HEK293 (cell line): ENCODE measurements at regions not wholly inside any gene's neighbourhood (a gene's known extent, or its start where the extent isn't known, plus 50 kb on each side); places are given as distances from the start of the nearest gene placed in this dataset.

Experiments used
- CTCF ChIA-PET: fragments of 350-600 bp; formaldehyde crosslinking; extraction: SDS; loops from one replicate; lab custom pipeline; 2021; ENCODE audit warnings: antibody characterized with exemption; lab: Yijun Ruan, JAX
- POLR2A ChIA-PET: fragments of 300-600 bp; formaldehyde crosslinking; extraction: SDS; loops from one replicate; lab custom pipeline; 2020; ENCODE audit warnings: antibody characterized with exemption, inconsistent platforms; lab: Yijun Ruan, JAX
- H3K27ac ChIP-seq: fragments of 200-500 bp; sonication (Bioruptor generic); 2 replicates; pipeline ENCODE4 v1.5.1; 2014; ENCODE audit warnings: low read depth, low read length, control low read depth, inconsistent platforms; ENCODE audit errors: extremely low read depth
- H3K36me3 ChIP-seq, 2 experiments: fragments of 200-500 bp in 1 of 2; sonication (Bioruptor generic) in 1 of 2; 1 replicate in 1 of 2; 2 replicates in 1 of 2; pipeline ENCODE4 v1.5.1; 2014 to 2017; ENCODE audit warnings: inconsistent platforms in 2 of 2, low read length in 2 of 2; ENCODE audit not compliant: control insufficient read depth in 2 of 2, insufficient read depth in 1 of 2
- H3K4me1 ChIP-seq: fragments of 200-500 bp; sonication (Bioruptor generic); 2 replicates; pipeline ENCODE4 v1.5.1; 2014; ENCODE audit warnings: mild to moderate bottlenecking, low read length, inconsistent platforms; ENCODE audit not compliant: control insufficient read depth, insufficient read depth
- H3K4me3 ChIP-seq: 2 replicates; pipeline ENCODE4 v1.5.1; 2011; ENCODE audit warnings: low read depth, mild to moderate bottlenecking, control low read depth, low read length, moderate library complexity
- H3K9me3 ChIP-seq: fragments of 200-500 bp; sonication (Bioruptor generic); 2 replicates; pipeline ENCODE4 v1.5.1; 2014; ENCODE audit warnings: low read depth, low read length, inconsistent platforms; ENCODE audit not compliant: control insufficient read depth, insufficient read depth
- EGR2 ChIP-seq: fragments of 450-650 bp; formaldehyde crosslinking; IDR thresholded peaks from 2 replicates; pipeline ENCODE4 v1.5.1; 2016; ENCODE audit warnings: low read depth, missing biosample characterization, missing genetic modification characterization
- HOXA7 ChIP-seq: sonication (generic); formaldehyde crosslinking; IDR thresholded peaks from 2 replicates; pipeline ENCODE4 v1.8.1; 2022; ENCODE audit warnings: missing genetic modification reagents, borderline replicate concordance
- IKZF3 ChIP-seq: fragments of 450-650 bp; IDR thresholded peaks from 2 replicates; pipeline ENCODE4 v1.5.0; 2018; ENCODE audit warnings: missing biosample characterization, mild to moderate bottlenecking, missing genetic modification characterization, moderate library complexity
- KLF17 ChIP-seq: fragments of 450-650 bp; formaldehyde crosslinking; IDR thresholded peaks from 2 replicates; pipeline ENCODE4 v1.5.1; 2016; ENCODE audit warnings: missing biosample characterization, missing genetic modification characterization
- RBAK ChIP-seq: fragments of 450-650 bp; formaldehyde crosslinking; IDR thresholded peaks from 2 replicates; pipeline ENCODE4 v1.5.1; 2016; ENCODE audit warnings: missing biosample characterization, missing genetic modification characterization
- SALL2 ChIP-seq: fragments of 450-650 bp; formaldehyde crosslinking; IDR thresholded peaks from 2 replicates; pipeline ENCODE4 v1.5.0; 2017; ENCODE audit warnings: missing biosample characterization, mild to moderate bottlenecking, missing genetic modification characterization, borderline replicate concordance
- SCRT2 ChIP-seq: fragments of 450-650 bp; formaldehyde crosslinking; IDR thresholded peaks from 2 replicates; pipeline ENCODE4 v1.5.1; 2016; ENCODE audit warnings: missing biosample characterization, missing genetic modification characterization
- ZBTB17 ChIP-seq: fragments of 450-650 bp; formaldehyde crosslinking; IDR thresholded peaks from 2 replicates; pipeline ENCODE4 v1.5.1; 2016; ENCODE audit warnings: missing biosample characterization, missing genetic modification characterization
- ZEB2 ChIP-seq: fragments of 450-650 bp; formaldehyde crosslinking; IDR thresholded peaks from 2 replicates; pipeline ENCODE4 v1.5.1; 2016; ENCODE audit warnings: missing biosample characterization, missing genetic modification characterization
- ZFP37 ChIP-seq: fragments of 450-650 bp; formaldehyde crosslinking; IDR thresholded peaks from 2 replicates; pipeline ENCODE4 v1.5.1; 2016; ENCODE audit warnings: missing biosample characterization, missing genetic modification characterization
- ZNF121 ChIP-seq: fragments of 450-650 bp; formaldehyde crosslinking; IDR thresholded peaks from 2 replicates; pipeline ENCODE4 v1.5.1; 2016; ENCODE audit warnings: missing biosample characterization, missing genetic modification characterization
- ZNF133 ChIP-seq: fragments of 450-650 bp; formaldehyde crosslinking; IDR thresholded peaks from 2 replicates; pipeline ENCODE4 v1.5.1; 2016; ENCODE audit warnings: missing biosample characterization, missing genetic modification characterization
- ZNF157 ChIP-seq: fragments of 450-650 bp; formaldehyde crosslinking; IDR thresholded peaks from 2 replicates; pipeline ENCODE4 v1.5.1; 2016; ENCODE audit warnings: missing biosample characterization, missing genetic modification characterization
- ZNF184 ChIP-seq: fragments of 450-650 bp; IDR thresholded peaks from 2 replicates; pipeline ENCODE4 v1.5.1; 2018; ENCODE audit warnings: missing biosample characterization, mild to moderate bottlenecking, missing genetic modification characterization
- ZNF214 ChIP-seq: fragments of 450-650 bp; formaldehyde crosslinking; IDR thresholded peaks from 2 replicates; pipeline ENCODE4 v1.5.1; 2017; ENCODE audit warnings: missing biosample characterization, mild to moderate bottlenecking, missing genetic modification characterization, borderline replicate concordance
- ZNF416 ChIP-seq: fragments of 450-650 bp; formaldehyde crosslinking; IDR thresholded peaks from 2 replicates; pipeline ENCODE4 v1.5.1; 2016; ENCODE audit warnings: missing biosample characterization, missing genetic modification characterization
- ZNF433 ChIP-seq: fragments of 450-650 bp; formaldehyde crosslinking; IDR thresholded peaks from 2 replicates; pipeline ENCODE4 v1.5.1; 2016; ENCODE audit warnings: missing biosample characterization, missing genetic modification characterization, low read depth
- ZNF645 ChIP-seq: fragments of 450-650 bp; formaldehyde crosslinking; IDR thresholded peaks from 2 replicates; pipeline ENCODE4; 2016; ENCODE audit warnings: missing biosample characterization, missing genetic modification characterization
- ZNF664 ChIP-seq: fragments of 450-650 bp; formaldehyde crosslinking; IDR thresholded peaks from 2 replicates; pipeline ENCODE4 v1.5.1; 2016; ENCODE audit warnings: missing biosample characterization, missing genetic modification characterization
- ZSCAN16 ChIP-seq: fragments of 450-650 bp; formaldehyde crosslinking; IDR thresholded peaks from 2 replicates; pipeline ENCODE4 v1.5.1; 2016; ENCODE audit warnings: missing biosample characterization, missing genetic modification characterization
- TF ChIP-seq, protein P1 (sequence below): fragments of 450-650 bp; formaldehyde crosslinking; IDR thresholded peaks from 2 replicates; pipeline ENCODE4 v1.5.1; 2016; ENCODE audit warnings: missing biosample characterization, missing genetic modification characterization

DNA sequence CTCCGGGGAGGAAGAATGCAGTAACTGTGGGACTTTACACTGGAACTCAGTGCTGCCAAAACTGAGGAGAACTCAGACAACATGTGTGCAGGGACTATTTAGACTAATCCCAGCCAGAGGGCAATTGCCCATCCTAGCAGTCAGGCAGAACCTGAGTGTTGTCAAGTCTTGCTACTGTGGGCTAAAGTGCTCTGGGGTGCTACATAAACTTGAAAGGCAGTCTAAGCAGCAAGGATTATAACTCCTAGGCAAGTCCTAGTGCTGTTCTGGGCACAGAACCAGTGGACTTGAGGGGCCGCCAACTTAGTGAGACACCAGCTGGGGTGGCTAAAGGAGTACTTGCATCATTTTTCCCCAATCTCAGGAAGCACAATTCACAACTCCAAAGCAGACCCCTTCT is 363.8 kb upstream of the PTCHD4 start (continued):
- TF ChIP-seq KLF17 (tag by site-specific recombination) = no peak
- TF ChIP-seq ZNF433 (tag by site-specific recombination) = no peak
- TF ChIP-seq ZBTB17 = no peak
- no peak for TF ChIP-seq ZNF214

GRCh38 chr6:48474136-48474535 is 363.1 kb upstream of the PTCHD4 start:
- Histone ChIP-seq H3K36me3 (no peaks in the 10 kb centered on the region), H3K4me1 (no peaks in the 10 kb centered on the region), H3K9me3 (no peaks in the 10 kb centered on the region), H3K27ac (no peak overlapping the region), H3K4me3 (no peak overlapping the region)
- TF ChIP-seq ZNF664 (tag by site-specific recombination) = no peak
- ChIA-PET POLR2A (no interaction called here), CTCF (no interaction called here)

DNA sequence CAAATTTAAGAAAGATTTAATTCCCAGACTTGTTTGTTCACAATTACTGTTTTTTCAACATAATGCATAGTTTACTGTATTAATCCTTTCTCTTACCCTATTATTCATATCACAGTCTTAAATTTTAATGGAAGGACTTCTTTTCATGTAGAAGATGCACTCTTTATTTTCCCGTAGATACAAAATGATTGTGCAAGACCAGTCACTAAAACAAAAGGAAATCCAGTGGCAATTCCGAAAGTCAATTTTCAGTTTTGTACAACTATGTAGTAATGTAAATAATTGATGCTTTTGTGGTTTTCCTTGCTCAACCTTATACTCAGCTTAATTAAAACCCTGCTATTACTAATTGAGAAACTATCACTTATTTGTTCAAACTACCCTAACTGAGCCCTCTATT is 361.5 kb upstream of the PTCHD4 start:
- Histone ChIP-seq H3K9me3 (no peaks in the 10 kb centered on the region), H3K4me3 (no peak overlapping the region), H3K36me3 (no peaks in the 10 kb centered on the region), H3K27ac (no peak overlapping the region), H3K4me1 (no peaks in the 10 kb centered on the region)
- CTCF ChIA-PET = no interaction called here
- POLR2A ChIA-PET = no interaction called here
- no peak for TF ChIP-seq ZSCAN16 (tag by site-specific recombination)
- TF ChIP-seq ZNF133 (tag by site-specific recombination) = no peak
- no peak for TF ChIP-seq ZNF184
- no peak for TF ChIP-seq SALL2 (tag by site-specific recombination)

- no peaks in the 10 kb centered on the region for H3K36me3 ChIP-seq
- H3K9me3 ChIP-seq = no peaks in the 10 kb centered on the region
- ChIA-PET CTCF (no interaction called here), POLR2A (no interaction called here)
- no peak overlapping the region for H3K4me3 ChIP-seq
- H3K27ac ChIP-seq = no peak overlapping the region
- H3K4me1 ChIP-seq = no peaks in the 10 kb centered on the region
- no peak for TF ChIP-seq HOXA7 (CRISPR knock-in tag)
- no peak for TF ChIP-seq ZNF416
- no peak for TF ChIP-seq SCRT2
- TF ChIP-seq RBAK = no peak
- no peak for TF ChIP-seq KLF17 (tag by site-specific recombination)
- no peak for TF ChIP-seq EGR2
- TF ChIP-seq IKZF3 (tag by site-specific recombination) = no peak
- TF ChIP-seq ZEB2 = no peak
- no peak for TF ChIP-seq ZNF121 (tag by site-specific recombination)
- TF ChIP-seq ZNF157 (tag by site-specific recombination) = no peak
- no peak for TF ChIP-seq ZNF645 (tag by site-specific recombination)
- TF ChIP-seq ZFP37 (tag by site-specific recombination) = no peak
- TF ChIP-seq, protein P1, sequence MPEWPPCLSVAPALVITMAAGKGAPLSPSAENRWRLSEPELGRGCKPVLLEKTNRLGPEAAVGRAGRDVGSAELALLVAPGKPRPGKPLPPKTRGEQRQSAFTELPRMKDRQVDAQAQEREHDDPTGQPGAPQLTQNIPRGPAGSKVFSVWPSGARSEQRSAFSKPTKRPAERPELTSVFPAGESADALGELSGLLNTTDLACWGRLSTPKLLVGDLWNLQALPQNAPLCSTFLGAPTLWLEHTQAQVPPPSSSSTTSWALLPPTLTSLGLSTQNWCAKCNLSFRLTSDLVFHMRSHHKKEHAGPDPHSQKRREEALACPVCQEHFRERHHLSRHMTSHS (tag by site-specific recombination) = no peak
These were observed 361.1 kb upstream of the PTCHD4 start for GRCh38 chr6:48472091-48472490.
